Smooth muscle cell (in vitro differentiated cells): ENCODE measurements at regions not wholly inside any gene's neighbourhood (a gene's known extent, or its start where the extent isn't known, plus 50 kb on each side); places are given as distances from the start of the nearest gene placed in this dataset.

Experiments
- DNase-seq: peaks from one replicate; lab custom pipeline; 2025; ENCODE audit not compliant: unreplicated experiment; lab: John Stamatoyannopoulos, UW
- H2AFZ ChIP-seq: fragments of 200-600 bp; sonication (generic); 2 replicates; pipeline ENCODE4 v1.6.0; 2016; ENCODE audit warnings: antibody characterized with exemption, low read depth, mild to moderate bottlenecking
- H3F3A ChIP-seq: fragments of 200-600 bp; sonication (generic); 2 replicates; pipeline ENCODE4 v1.6.0; 2017; ENCODE audit warnings: antibody characterized with exemption, low read depth
- H3K27ac ChIP-seq: fragments of 200-600 bp; sonication (generic); 2 replicates; pipeline ENCODE4 v1.5.1; 2016; ENCODE audit warnings: low read depth, mild to moderate bottlenecking
- H3K27me3 ChIP-seq: fragments of 200-600 bp; sonication (generic); 2 replicates; pipeline ENCODE4 v1.6.1; 2016; ENCODE audit warnings: low read depth, mild to moderate bottlenecking
- H3K36me3 ChIP-seq: fragments of 200-600 bp; sonication (generic); 2 replicates; pipeline ENCODE4 v1.5.1; 2016; ENCODE audit warnings: low read depth
- H3K4me1 ChIP-seq: fragments of 200-600 bp; sonication (generic); 2 replicates; pipeline ENCODE4 v1.5.1; 2016; ENCODE audit warnings: low read depth
- H3K4me2 ChIP-seq: fragments of 200-600 bp; sonication (generic); 2 replicates; pipeline ENCODE4 v1.6.0; 2016; ENCODE audit warnings: mild to moderate bottlenecking
- H3K4me3 ChIP-seq: fragments of 200-600 bp; sonication (generic); 2 replicates; pipeline ENCODE4 v1.5.1; 2016; ENCODE audit warnings: mild to moderate bottlenecking
- H3K79me2 ChIP-seq: fragments of 200-600 bp; sonication (generic); 2 replicates; pipeline ENCODE4 v1.6.0; 2016; ENCODE audit warnings: low read depth, mild to moderate bottlenecking
- H3K9ac ChIP-seq: fragments of 200-600 bp; sonication (generic); 2 replicates; pipeline ENCODE4 v1.6.0; 2016; ENCODE audit warnings: low read depth
- H3K9me3 ChIP-seq: fragments of 200-600 bp; sonication (generic); replicated peaks from 2 replicates; pipeline ENCODE4 v1.5.1; 2016; ENCODE audit warnings: low read depth
- H4K20me1 ChIP-seq: fragments of 200-600 bp; sonication (generic); 2 replicates; pipeline ENCODE4 v1.6.0; 2016; ENCODE audit warnings: low read depth
- CTCF ChIP-seq: fragments of 200-600 bp; sonication (generic); IDR thresholded peaks from 2 replicates; pipeline ENCODE4 v1.5.1; 2017; ENCODE audit warnings: borderline replicate concordance, mild to moderate bottlenecking, antibody characterized with exemption; ENCODE audit not compliant: insufficient read depth, poor library complexity, severe bottlenecking
- WGBS: methylation state at CpG from one replicate; pipeline ENCODE4 v1.1.7; 2016; ENCODE audit warnings: low lambda C conversion rate; 5-methylcytosine and 5-hydroxymethylcytosine counted together

- H3K4me3 ChIP-seq: no peak overlapping the region
- H3F3A ChIP-seq: no peaks in the 10 kb centered on the region
- H3K9me3 ChIP-seq: no peaks in the 10 kb centered on the region
- no peak overlapping the region for H3K4me2 ChIP-seq
- no peak for DNase-seq
- H3K9ac ChIP-seq: no peak overlapping the region
- H4K20me1 ChIP-seq: no peaks in the 10 kb centered on the region
- H3K79me2 ChIP-seq: no peaks in the 10 kb centered on the region
- 87% methylated on average over 4 of the region's 4 CpGs for WGBS
- H3K36me3 ChIP-seq: no peaks in the 10 kb centered on the region
- no peaks in the 10 kb centered on the region for H3K4me1 ChIP-seq
- no peak for TF ChIP-seq CTCF
- no peak overlapping the region for H3K27ac ChIP-seq
- H3K27me3 ChIP-seq: peaks cover 10% of the 10 kb centered on the region
- no peak overlapping the region for H2AFZ ChIP-seq
Observed at GRCh38 chr2:129367107-129367506, 612.4 kb upstream of the RAB6C start.

- Histone ChIP-seq H3K27ac (no peak overlapping the region), H3K36me3 (no peaks in the 10 kb centered on the region), H4K20me1 (no peaks in the 10 kb centered on the region), H3K9me3 (no peaks in the 10 kb centered on the region), H3F3A (no peaks in the 10 kb centered on the region), H3K27me3 (peaks cover 10% of the 10 kb centered on the region), H3K79me2 (no peaks in the 10 kb centered on the region), H3K4me1 (no peaks in the 10 kb centered on the region), H2AFZ (no peak overlapping the region), H3K4me2 (no peak overlapping the region), H3K9ac (no peak overlapping the region), H3K4me3 (no peak overlapping the region)
- no peak for TF ChIP-seq CTCF
- DNase-seq: no peak
- WGBS: 95% methylated on average over 2 of the region's 2 CpGs
Observed at GRCh38 chr2:129369437-129369836, 610.0 kb upstream of the RAB6C start.

- Histone ChIP-seq H3K4me3 (no peak overlapping the region), H3K36me3 (no peaks in the 10 kb centered on the region), H3K79me2 (no peaks in the 10 kb centered on the region), H3K9me3 (no peaks in the 10 kb centered on the region), H3K9ac (no peak overlapping the region), H2AFZ (no peak overlapping the region), H4K20me1 (no peaks in the 10 kb centered on the region), H3F3A (no peaks in the 10 kb centered on the region), H3K27me3 (no peaks in the 10 kb centered on the region), H3K4me2 (no peak overlapping the region), H3K4me1 (no peaks in the 10 kb centered on the region), H3K27ac (no peak overlapping the region)
- 96% methylated on average over 7 of the region's 7 CpGs for WGBS
- no peak for DNase-seq
- TF ChIP-seq CTCF: no peak
Observed at GRCh38 chr2:129374452-129374851, 605.0 kb upstream of the RAB6C start.

- Histone ChIP-seq H3K4me1 (no peaks in the 10 kb centered on the region), H3K4me3 (no peak overlapping the region), H3F3A (no peaks in the 10 kb centered on the region), H3K27me3 (no peaks in the 10 kb centered on the region), H3K9me3 (no peaks in the 10 kb centered on the region), H3K27ac (no peak overlapping the region), H3K9ac (no peak overlapping the region), H3K36me3 (no peaks in the 10 kb centered on the region), H3K4me2 (no peak overlapping the region), H4K20me1 (no peaks in the 10 kb centered on the region), H2AFZ (no peak overlapping the region), H3K79me2 (no peaks in the 10 kb centered on the region)
- no peak for TF ChIP-seq CTCF
- WGBS: 91% methylated on average over 13 of the region's 13 CpGs
- no peak for DNase-seq
Observed at GRCh38 chr2:129375632-129376425, 603.6 kb upstream of the RAB6C start.
